SJCRH30 (cell line): ENCODE measurements at regions not wholly inside any gene's neighbourhood (a gene's known extent, or its start where the extent isn't known, plus 50 kb on each side); places are given as distances from the start of the nearest gene placed in this dataset.

ENCODE experiments used
- DNase-seq, 2 experiments: peaks; one replicate each; pipeline ENCODE4 v3.0.0-alpha.2; 2015 to 2020
- H3K27ac ChIP-seq: fragments of 250-450 bp; sonication (Bioruptor Pico); 2 replicates; pipeline ENCODE4 v1.5.1; 2020; ENCODE audit warnings: mild to moderate bottlenecking, moderate library complexity
- H3K27me3 ChIP-seq: fragments of 250-450 bp; sonication (Bioruptor Pico); 2 replicates; pipeline ENCODE4 v1.5.1; 2020; ENCODE audit warnings: mild to moderate bottlenecking, moderate library complexity
- H3K36me3 ChIP-seq: fragments of 250-450 bp; sonication (Bioruptor Pico); 2 replicates; pipeline ENCODE4 v1.5.1; 2020; ENCODE audit warnings: mild to moderate bottlenecking, moderate library complexity
- H3K4me1 ChIP-seq: fragments of 250-450 bp; sonication (Bioruptor Pico); 2 replicates; pipeline ENCODE4 v1.5.1; 2020; ENCODE audit warnings: mild to moderate bottlenecking, moderate library complexity
- H3K4me3 ChIP-seq: fragments of 250-450 bp; sonication (Bioruptor Pico); 2 replicates; pipeline ENCODE4 v1.5.1; 2020; ENCODE audit warnings: mild to moderate bottlenecking, moderate library complexity
- H3K9me3 ChIP-seq: fragments of 250-450 bp; sonication (Bioruptor Pico); replicated peaks from 2 replicates; pipeline ENCODE4 v1.5.1; 2020; ENCODE audit warnings: mild to moderate bottlenecking, moderate library complexity

- Histone ChIP-seq H3K4me3 (no peak overlapping the region), H3K36me3 (no peaks in the 10 kb centered on the region), H3K9me3 (no peaks in the 10 kb centered on the region), H3K4me1 (no peaks in the 10 kb centered on the region), H3K27me3 (no peaks in the 10 kb centered on the region), H3K27ac (no peak overlapping the region)
- DNase-seq, result no peak
Measured at GRCh38 chr4:37522996-37523395, 163.2 kb downstream of the RELL1 start.

GRCh38 chr4:37517326-37517725 lies 168.8 kb downstream of the RELL1 start:
- no peaks in the 10 kb centered on the region for H3K36me3 ChIP-seq
- H3K9me3 ChIP-seq, result peaks cover 3% of the 10 kb centered on the region; the same call in 1 of the 2 replicates
- no peaks in the 10 kb centered on the region for H3K4me1 ChIP-seq
- no peak overlapping the region for H3K4me3 ChIP-seq
- DNase-seq, result no peak
- no peaks in the 10 kb centered on the region for H3K27me3 ChIP-seq
- H3K27ac ChIP-seq, result no peak overlapping the region

GRCh38 chr4:37516057-37516775 lies 170.0 kb downstream of the RELL1 start:
- H3K4me1 ChIP-seq, result no peaks in the 10 kb centered on the region
- H3K9me3 ChIP-seq, result peaks cover 3% of the 10 kb centered on the region; the same call in 1 of the 2 replicates
- H3K4me3 ChIP-seq, result no peak overlapping the region
- no peak overlapping the region for H3K27ac ChIP-seq
- H3K27me3 ChIP-seq, result no peaks in the 10 kb centered on the region
- no peaks in the 10 kb centered on the region for H3K36me3 ChIP-seq
- DNase-seq, result no peak

- Histone ChIP-seq H3K4me3 (no peak overlapping the region), H3K36me3 (no peaks in the 10 kb centered on the region), H3K4me1 (no peaks in the 10 kb centered on the region), H3K27me3 (no peaks in the 10 kb centered on the region), H3K27ac (no peak overlapping the region), H3K9me3 (peaks cover 6% of the 10 kb centered on the region)
- DNase-seq, result no peak
Measured at GRCh38 chr4:37510626-37511025, 175.6 kb downstream of the RELL1 start.

GRCh38 chr4:37503261-37503660 lies 182.9 kb downstream of the RELL1 start:
- Histone ChIP-seq H3K4me3 (no peak overlapping the region), H3K9me3 (peaks cover 5% of the 10 kb centered on the region; the same call in 1 of the 2 replicates), H3K4me1 (no peaks in the 10 kb centered on the region), H3K27ac (no peak overlapping the region), H3K36me3 (no peaks in the 10 kb centered on the region), H3K27me3 (no peaks in the 10 kb centered on the region)
- no peak for DNase-seq

GRCh38 chr4:37502070-37502469 lies 184.1 kb downstream of the RELL1 start:
- H3K4me3 ChIP-seq, result no peak overlapping the region
- H3K36me3 ChIP-seq, result no peaks in the 10 kb centered on the region
- no peaks in the 10 kb centered on the region for H3K4me1 ChIP-seq
- H3K27ac ChIP-seq, result no peak overlapping the region
- DNase-seq, result no peak
- H3K9me3 ChIP-seq, result peaks cover 5% of the 10 kb centered on the region; the same call in 1 of the 2 replicates
- H3K27me3 ChIP-seq, result no peaks in the 10 kb centered on the region
